ENCODE measurements at regions not wholly inside any gene's neighbourhood (a gene's known extent, or its start where the extent isn't known, plus 50 kb on each side); places are given as distances from the start of the nearest gene placed in this dataset.

DNA sequence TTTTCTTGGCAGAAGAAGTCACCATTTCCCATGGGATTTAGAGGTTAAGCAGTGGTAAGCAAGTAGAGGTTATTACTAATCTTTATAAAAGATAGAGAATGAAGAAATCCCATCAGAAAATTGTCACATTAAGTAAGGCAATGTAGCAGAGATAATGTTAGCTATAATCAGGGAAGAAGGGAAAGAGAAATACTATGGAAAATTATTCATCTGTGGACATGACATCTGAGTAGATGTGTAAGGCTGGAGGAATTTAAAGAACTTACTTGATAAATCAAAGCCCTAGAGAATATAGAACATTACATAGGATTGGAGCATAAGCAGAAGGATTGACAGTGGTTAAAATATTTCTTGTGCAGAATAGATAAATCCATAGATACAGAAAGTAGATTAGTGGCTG is 553.1 kb upstream of the CBLB start:
- DNase-seq (ENCODE audit: low spot score): no peak
- TF ChIP-seq, protein P1, sequence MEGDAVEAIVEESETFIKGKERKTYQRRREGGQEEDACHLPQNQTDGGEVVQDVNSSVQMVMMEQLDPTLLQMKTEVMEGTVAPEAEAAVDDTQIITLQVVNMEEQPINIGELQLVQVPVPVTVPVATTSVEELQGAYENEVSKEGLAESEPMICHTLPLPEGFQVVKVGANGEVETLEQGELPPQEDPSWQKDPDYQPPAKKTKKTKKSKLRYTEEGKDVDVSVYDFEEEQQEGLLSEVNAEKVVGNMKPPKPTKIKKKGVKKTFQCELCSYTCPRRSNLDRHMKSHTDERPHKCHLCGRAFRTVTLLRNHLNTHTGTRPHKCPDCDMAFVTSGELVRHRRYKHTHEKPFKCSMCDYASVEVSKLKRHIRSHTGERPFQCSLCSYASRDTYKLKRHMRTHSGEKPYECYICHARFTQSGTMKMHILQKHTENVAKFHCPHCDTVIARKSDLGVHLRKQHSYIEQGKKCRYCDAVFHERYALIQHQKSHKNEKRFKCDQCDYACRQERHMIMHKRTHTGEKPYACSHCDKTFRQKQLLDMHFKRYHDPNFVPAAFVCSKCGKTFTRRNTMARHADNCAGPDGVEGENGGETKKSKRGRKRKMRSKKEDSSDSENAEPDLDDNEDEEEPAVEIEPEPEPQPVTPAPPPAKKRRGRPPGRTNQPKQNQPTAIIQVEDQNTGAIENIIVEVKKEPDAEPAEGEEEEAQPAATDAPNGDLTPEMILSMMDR (IDR thresholded peaks at IDR 0.05; ENCODE audit: unreplicated experiment): no peak
- H3K27ac Mint-ChIP-seq (ENCODE audit: unreplicated experiment): no peak overlapping the region
- no peak overlapping the region for H3K4me3 Mint-ChIP-seq (ENCODE audit: unreplicated experiment)
- H3K27me3 Mint-ChIP-seq (ENCODE audit: unreplicated experiment): peaks cover 1% of the 10 kb centered on the region
- no peaks in the 10 kb centered on the region for H3K9me3 Mint-ChIP-seq (ENCODE audit: unreplicated experiment)
- H3K36me3 Mint-ChIP-seq (ENCODE audit: low read depth, unreplicated experiment): no peaks in the 10 kb centered on the region
- peaks cover 2% of the 10 kb centered on the region for H3K4me1 Mint-ChIP-seq (ENCODE audit: unreplicated experiment)

DNA sequence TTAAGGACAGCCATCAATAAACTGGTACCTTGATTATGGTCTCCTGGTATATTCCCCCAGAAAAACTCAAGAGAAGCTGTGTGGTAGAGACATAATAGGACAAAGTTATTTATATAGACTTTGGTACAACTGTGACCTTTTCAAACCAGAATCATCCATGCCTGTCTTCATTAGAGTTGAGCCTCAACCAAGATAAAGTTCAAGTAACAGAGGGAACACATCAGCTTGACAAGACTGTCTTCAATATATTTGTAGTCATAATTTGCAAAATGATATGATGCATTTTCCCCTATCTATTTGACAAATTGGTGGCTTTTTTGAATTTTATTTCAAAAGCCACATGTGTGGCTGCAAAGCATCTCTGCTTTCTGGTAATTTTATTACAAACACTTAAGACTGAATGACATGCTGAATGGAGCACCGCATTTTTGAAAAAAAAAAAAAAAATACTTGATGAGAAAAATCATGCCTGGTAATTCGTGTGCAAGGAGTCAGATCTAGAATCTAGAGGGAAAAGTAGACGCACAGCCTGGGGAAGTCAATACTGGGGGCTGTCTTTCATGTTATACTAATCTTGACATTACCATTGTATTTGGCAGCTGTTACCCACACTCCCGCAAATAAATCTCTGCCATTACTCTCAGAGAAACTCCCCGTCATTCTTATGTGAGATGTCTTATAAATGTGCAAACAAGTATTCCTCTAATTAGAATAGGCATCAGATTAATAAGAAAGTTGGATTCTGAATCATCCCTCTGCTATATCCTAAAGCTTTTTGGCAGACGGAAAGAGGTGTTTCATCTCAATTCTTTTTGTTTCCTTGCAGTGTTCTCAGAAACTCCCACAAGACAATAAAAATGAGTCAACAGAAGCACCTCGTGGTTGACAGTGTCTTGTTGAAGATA is 554.8 kb upstream of the CBLB start:
- Mint-ChIP-seq H3K9me3 (ENCODE audit: unreplicated experiment) (no peaks in the 10 kb centered on the region), H3K4me3 (ENCODE audit: unreplicated experiment) (no peak overlapping the region), H3K27me3 (ENCODE audit: unreplicated experiment) (peaks cover 1% of the 10 kb centered on the region), H3K27ac (ENCODE audit: unreplicated experiment) (no peak overlapping the region), H3K36me3 (ENCODE audit: low read depth, unreplicated experiment) (no peaks in the 10 kb centered on the region), H3K4me1 (ENCODE audit: unreplicated experiment) (peaks cover 2% of the 10 kb centered on the region)
- no peak for DNase-seq (ENCODE audit: low spot score)
- TF ChIP-seq, protein P1 (IDR thresholded peaks at IDR 0.05; ENCODE audit: unreplicated experiment): no peak

DNA sequence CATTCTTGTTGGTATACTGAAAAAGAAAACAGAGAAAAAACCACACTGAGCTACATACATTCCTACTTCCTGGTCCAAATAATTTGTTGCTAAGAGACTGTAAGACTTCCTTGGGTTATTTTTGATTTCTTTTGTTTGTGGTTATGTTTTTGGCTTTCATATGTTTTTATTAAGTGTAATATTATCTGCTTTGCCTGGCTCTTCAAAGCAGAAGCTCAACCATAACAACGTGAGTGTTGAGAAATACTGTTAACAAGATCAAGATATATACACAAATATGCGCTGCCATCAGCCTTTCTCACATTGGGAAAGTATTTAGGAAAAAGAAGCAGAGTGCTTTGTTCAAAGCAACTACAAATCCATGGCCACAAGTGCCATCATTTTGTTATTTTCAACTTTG is 556.2 kb upstream of the CBLB start:
- Mint-ChIP-seq H3K27me3 (ENCODE audit: unreplicated experiment) (peaks cover 1% of the 10 kb centered on the region), H3K4me1 (ENCODE audit: unreplicated experiment) (peaks cover 2% of the 10 kb centered on the region), H3K36me3 (ENCODE audit: low read depth, unreplicated experiment) (no peaks in the 10 kb centered on the region), H3K27ac (ENCODE audit: unreplicated experiment) (no peak overlapping the region), H3K4me3 (ENCODE audit: unreplicated experiment) (no peak overlapping the region), H3K9me3 (ENCODE audit: unreplicated experiment) (no peaks in the 10 kb centered on the region)
- DNase-seq (ENCODE audit: low spot score): no peak
- TF ChIP-seq, protein P1 (IDR thresholded peaks at IDR 0.05; ENCODE audit: unreplicated experiment): no peak

DNA sequence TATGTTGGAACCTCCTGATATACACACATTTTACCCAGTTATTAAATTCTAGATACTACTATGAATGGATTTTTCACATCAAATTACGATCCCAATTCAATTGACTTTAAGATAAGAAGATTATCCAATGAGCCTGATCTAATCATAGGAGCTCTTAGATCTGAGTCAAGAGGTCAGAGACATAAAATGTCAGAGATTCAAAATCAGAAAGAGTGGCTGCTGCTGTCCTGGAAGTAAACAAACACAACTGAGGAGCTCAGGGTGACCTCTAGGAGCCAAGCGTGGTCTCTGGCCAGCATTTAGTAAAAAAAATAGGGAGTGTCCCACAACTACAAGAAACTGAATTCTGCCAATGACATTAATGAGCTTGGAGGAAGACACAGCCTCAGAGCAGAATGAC is 557.1 kb upstream of the CBLB start:
- TF ChIP-seq, protein P1 (IDR thresholded peaks at IDR 0.05; ENCODE audit: unreplicated experiment): no peak
- Mint-ChIP-seq H3K27ac (ENCODE audit: unreplicated experiment) (no peak overlapping the region), H3K4me1 (ENCODE audit: unreplicated experiment) (peaks cover 2% of the 10 kb centered on the region), H3K4me3 (ENCODE audit: unreplicated experiment) (no peak overlapping the region), H3K9me3 (ENCODE audit: unreplicated experiment) (no peaks in the 10 kb centered on the region), H3K36me3 (ENCODE audit: low read depth, unreplicated experiment) (no peaks in the 10 kb centered on the region), H3K27me3 (ENCODE audit: unreplicated experiment) (peaks cover 1% of the 10 kb centered on the region)
- no peak for DNase-seq (ENCODE audit: low spot score)

DNA sequence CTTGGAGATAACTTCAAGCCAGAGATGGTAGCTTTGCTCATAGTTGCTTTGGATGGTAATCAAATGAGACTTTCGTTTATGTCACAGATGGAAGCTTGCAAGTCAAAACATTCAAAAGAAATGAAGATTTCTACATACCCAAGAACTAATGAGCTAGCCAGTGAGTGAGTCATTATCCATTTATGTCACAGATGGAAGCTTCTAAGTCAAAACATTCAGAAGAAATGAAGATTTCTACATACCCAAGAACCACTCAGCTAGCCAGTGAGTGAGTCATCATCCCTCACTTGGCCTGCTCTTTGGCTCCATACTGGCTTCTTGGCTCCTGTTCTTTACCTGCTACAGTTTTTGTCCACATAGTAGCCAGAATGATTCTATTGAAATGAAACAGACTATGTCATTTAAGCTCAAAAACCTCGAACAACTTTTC is 559.8 kb upstream of the CBLB start:
- Mint-ChIP-seq H3K36me3 (ENCODE audit: low read depth, unreplicated experiment) (no peaks in the 10 kb centered on the region), H3K4me1 (ENCODE audit: unreplicated experiment) (peaks cover 2% of the 10 kb centered on the region), H3K27me3 (ENCODE audit: unreplicated experiment) (no peaks in the 10 kb centered on the region), H3K4me3 (ENCODE audit: unreplicated experiment) (no peak overlapping the region), H3K9me3 (ENCODE audit: unreplicated experiment) (no peaks in the 10 kb centered on the region), H3K27ac (ENCODE audit: unreplicated experiment) (no peak overlapping the region)
- no peak for DNase-seq (ENCODE audit: low spot score)
- TF ChIP-seq, protein P1 (IDR thresholded peaks at IDR 0.05; ENCODE audit: unreplicated experiment): no peak

Measured in endothelial cell (in vitro differentiated cells).